AG09319 (cell line): ENCODE measurements at regions not wholly inside any gene's neighbourhood (a gene's known extent, or its start where the extent isn't known, plus 50 kb on each side); places are given as distances from the start of the nearest gene placed in this dataset.

Experiments
- DNase-seq: peaks from one replicate; pipeline ENCODE4 v3.0.0-alpha.2; 2010; ENCODE audit warnings: low read depth; ENCODE audit errors: extremely low read depth
- TF ChIP-seq, protein P1 (sequence below): IDR thresholded peaks from 2 replicates; pipeline ENCODE4 v1.5.1; 2011; ENCODE audit warnings: low read depth, mild to moderate bottlenecking, inconsistent platforms, low read length, moderate library complexity

DNA sequence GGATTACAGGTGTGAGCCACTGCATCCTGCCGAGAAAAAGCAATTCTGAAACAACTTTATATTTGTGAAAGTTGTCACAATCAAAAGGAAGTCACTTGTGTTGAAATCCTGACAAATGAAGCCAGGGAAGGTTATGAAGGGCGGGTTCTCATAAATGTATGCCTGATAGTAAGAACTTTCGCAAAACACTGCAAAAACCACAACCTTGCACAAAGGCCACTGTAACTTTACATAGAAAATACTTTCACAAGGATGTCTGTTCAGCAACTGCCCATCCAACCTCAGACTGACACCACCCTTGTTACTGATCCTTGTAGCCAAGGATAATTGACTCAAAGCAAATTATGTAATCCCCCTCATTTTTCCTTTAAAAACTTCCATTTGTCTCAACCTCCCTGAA, 90.6 kb downstream of the SLC4A3 start:
- DNase-seq: no peak

GRCh38 chr2:219719521-219719920, 92.1 kb downstream of the SLC4A3 start:
- TF ChIP-seq, protein P1, sequence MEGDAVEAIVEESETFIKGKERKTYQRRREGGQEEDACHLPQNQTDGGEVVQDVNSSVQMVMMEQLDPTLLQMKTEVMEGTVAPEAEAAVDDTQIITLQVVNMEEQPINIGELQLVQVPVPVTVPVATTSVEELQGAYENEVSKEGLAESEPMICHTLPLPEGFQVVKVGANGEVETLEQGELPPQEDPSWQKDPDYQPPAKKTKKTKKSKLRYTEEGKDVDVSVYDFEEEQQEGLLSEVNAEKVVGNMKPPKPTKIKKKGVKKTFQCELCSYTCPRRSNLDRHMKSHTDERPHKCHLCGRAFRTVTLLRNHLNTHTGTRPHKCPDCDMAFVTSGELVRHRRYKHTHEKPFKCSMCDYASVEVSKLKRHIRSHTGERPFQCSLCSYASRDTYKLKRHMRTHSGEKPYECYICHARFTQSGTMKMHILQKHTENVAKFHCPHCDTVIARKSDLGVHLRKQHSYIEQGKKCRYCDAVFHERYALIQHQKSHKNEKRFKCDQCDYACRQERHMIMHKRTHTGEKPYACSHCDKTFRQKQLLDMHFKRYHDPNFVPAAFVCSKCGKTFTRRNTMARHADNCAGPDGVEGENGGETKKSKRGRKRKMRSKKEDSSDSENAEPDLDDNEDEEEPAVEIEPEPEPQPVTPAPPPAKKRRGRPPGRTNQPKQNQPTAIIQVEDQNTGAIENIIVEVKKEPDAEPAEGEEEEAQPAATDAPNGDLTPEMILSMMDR: no peak
- no peak for DNase-seq

More for the DNA sequence above, 90.6 kb downstream of the SLC4A3 start:
- TF ChIP-seq, protein P1: no peak

DNA sequence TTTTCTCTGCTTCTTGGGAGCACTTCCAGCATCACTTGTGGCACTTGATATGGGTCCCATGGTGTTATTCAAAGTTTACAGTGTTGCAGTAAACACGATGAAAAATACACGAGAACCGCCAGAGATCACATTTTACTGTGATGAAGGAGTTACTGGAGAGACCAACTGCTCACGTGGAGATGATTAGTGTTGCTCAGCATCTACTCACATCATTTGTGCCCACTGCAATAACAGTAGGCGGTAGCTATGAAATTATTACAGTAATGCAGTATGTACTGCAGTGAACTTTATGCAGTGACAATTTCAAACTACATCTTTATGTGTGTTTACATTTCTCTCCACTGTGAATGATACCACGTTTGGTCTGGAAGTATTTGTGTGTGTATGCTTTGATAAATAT, 93.5 kb downstream of the SLC4A3 start:
- TF ChIP-seq, protein P1: no peak
- no peak for DNase-seq

- DNase-seq: no peak
- TF ChIP-seq, protein P1: no peak
These were observed 94.9 kb downstream of the SLC4A3 start for GRCh38 chr2:219722276-219722879.

DNA sequence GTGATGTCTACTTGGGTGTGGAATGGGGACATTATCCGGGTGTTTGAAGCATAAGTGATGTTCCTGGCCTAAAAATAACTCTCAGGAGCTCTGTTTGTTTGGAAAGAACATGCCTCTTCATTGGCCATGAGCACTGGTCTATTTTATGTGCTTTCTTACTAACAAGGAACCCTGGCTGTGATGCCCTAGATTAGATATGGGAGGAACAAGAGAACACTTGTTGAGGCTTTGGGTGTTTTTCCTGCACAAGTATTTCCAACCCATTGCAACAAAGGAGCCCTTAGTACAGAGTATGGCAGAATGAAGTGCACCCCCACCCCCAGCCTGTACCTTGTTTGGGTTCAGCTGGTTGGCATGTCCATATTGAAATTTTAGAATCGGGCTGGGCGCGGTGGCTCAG, 95.9 kb downstream of the SLC4A3 start:
- TF ChIP-seq, protein P1: no peak
- no peak for DNase-seq

DNA sequence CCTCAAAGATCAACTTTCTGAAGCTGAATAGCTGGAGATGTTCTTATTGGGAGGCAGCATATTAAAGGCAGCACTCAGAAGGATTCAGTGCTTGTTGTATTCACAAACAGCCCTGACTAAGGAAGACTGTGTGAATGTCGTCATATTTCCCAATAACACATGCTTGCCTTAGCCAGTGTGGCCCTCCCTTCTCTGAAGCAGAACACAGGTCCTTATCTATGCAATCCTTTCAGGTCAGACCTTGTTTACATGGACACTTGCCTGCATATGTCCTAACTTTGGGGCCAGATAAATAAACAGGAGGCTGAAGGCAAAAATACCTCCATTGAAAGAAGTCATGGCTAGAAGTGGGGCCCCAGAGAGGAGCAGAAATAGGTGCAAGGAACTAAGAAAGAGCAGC, 97.2 kb downstream of the SLC4A3 start:
- TF ChIP-seq, protein P1: no peak
- no peak for DNase-seq

GRCh38 chr2:219726916-219727315, 99.5 kb downstream of the SLC4A3 start:
- DNase-seq: no peak
- TF ChIP-seq, protein P1: no peak
